HEK293 (cell line): ENCODE measurements at regions not wholly inside any gene's neighbourhood (a gene's known extent, or its start where the extent isn't known, plus 50 kb on each side); places are given as distances from the start of the nearest gene placed in this dataset.

ENCODE experiments used
- CTCF ChIA-PET: fragments of 350-600 bp; formaldehyde crosslinking; extraction: SDS; loops from one replicate; lab custom pipeline; 2021; ENCODE audit warnings: antibody characterized with exemption; lab: Yijun Ruan, JAX
- POLR2A ChIA-PET: fragments of 300-600 bp; formaldehyde crosslinking; extraction: SDS; loops from one replicate; lab custom pipeline; 2020; ENCODE audit warnings: antibody characterized with exemption, inconsistent platforms; lab: Yijun Ruan, JAX
- H3K27ac ChIP-seq: fragments of 200-500 bp; sonication (Bioruptor generic); 2 replicates; pipeline ENCODE4 v1.5.1; 2014; ENCODE audit warnings: low read depth, low read length, control low read depth, inconsistent platforms; ENCODE audit errors: extremely low read depth
- H3K36me3 ChIP-seq, 2 experiments: fragments of 200-500 bp in 1 of 2; sonication (Bioruptor generic) in 1 of 2; 1 replicate in 1 of 2; 2 replicates in 1 of 2; pipeline ENCODE4 v1.5.1; 2014 to 2017; ENCODE audit warnings: inconsistent platforms in 2 of 2, low read length in 2 of 2; ENCODE audit not compliant: control insufficient read depth in 2 of 2, insufficient read depth in 1 of 2
- H3K4me1 ChIP-seq: fragments of 200-500 bp; sonication (Bioruptor generic); 2 replicates; pipeline ENCODE4 v1.5.1; 2014; ENCODE audit warnings: mild to moderate bottlenecking, low read length, inconsistent platforms; ENCODE audit not compliant: control insufficient read depth, insufficient read depth
- H3K4me3 ChIP-seq: 2 replicates; pipeline ENCODE4 v1.5.1; 2011; ENCODE audit warnings: low read depth, mild to moderate bottlenecking, control low read depth, low read length, moderate library complexity
- H3K9me3 ChIP-seq: fragments of 200-500 bp; sonication (Bioruptor generic); 2 replicates; pipeline ENCODE4 v1.5.1; 2014; ENCODE audit warnings: low read depth, low read length, inconsistent platforms; ENCODE audit not compliant: control insufficient read depth, insufficient read depth
- HOXA7 ChIP-seq: sonication (generic); formaldehyde crosslinking; IDR thresholded peaks from 2 replicates; pipeline ENCODE4 v1.8.1; 2022; ENCODE audit warnings: missing genetic modification reagents, borderline replicate concordance
- KLF7 ChIP-seq: fragments of 450-650 bp; formaldehyde crosslinking; IDR thresholded peaks from 2 replicates; pipeline ENCODE4 v1.5.1; 2016; ENCODE audit warnings: missing biosample characterization, missing genetic modification characterization, borderline replicate concordance
- MZF1 ChIP-seq: fragments of 450-650 bp; formaldehyde crosslinking; IDR thresholded peaks from 2 replicates; pipeline ENCODE4 v1.5.1; 2017; ENCODE audit warnings: missing biosample characterization, missing genetic modification characterization, borderline replicate concordance
- SALL2 ChIP-seq: fragments of 450-650 bp; formaldehyde crosslinking; IDR thresholded peaks from 2 replicates; pipeline ENCODE4 v1.5.0; 2017; ENCODE audit warnings: missing biosample characterization, mild to moderate bottlenecking, missing genetic modification characterization, borderline replicate concordance
- TCF7L2 ChIP-seq: IDR thresholded peaks from 2 replicates; pipeline ENCODE4 v1.6.1; 2011; ENCODE audit warnings: low read depth, mild to moderate bottlenecking, inconsistent platforms, low read length, moderate library complexity, borderline replicate concordance
- WT1 ChIP-seq: fragments of 450-650 bp; formaldehyde crosslinking; IDR thresholded peaks from 2 replicates; pipeline ENCODE4 v1.5.1; 2016; ENCODE audit warnings: missing biosample characterization, missing genetic modification characterization
- ZBTB21 ChIP-seq: fragments of 450-650 bp; formaldehyde crosslinking; IDR thresholded peaks from 2 replicates; pipeline ENCODE4 v1.5.1; 2017; ENCODE audit warnings: missing biosample characterization, missing genetic modification characterization
- ZNF157 ChIP-seq: fragments of 450-650 bp; formaldehyde crosslinking; IDR thresholded peaks from 2 replicates; pipeline ENCODE4 v1.5.1; 2016; ENCODE audit warnings: missing biosample characterization, missing genetic modification characterization
- ZNF169 ChIP-seq: fragments of 450-650 bp; formaldehyde crosslinking; IDR thresholded peaks from 2 replicates; pipeline ENCODE4 v1.5.1; 2016; ENCODE audit warnings: missing biosample characterization, missing genetic modification characterization
- ZNF23 ChIP-seq: fragments of 450-650 bp; formaldehyde crosslinking; IDR thresholded peaks from 2 replicates; pipeline ENCODE4 v1.5.1; 2016; ENCODE audit warnings: missing biosample characterization, missing genetic modification characterization, borderline replicate concordance
- ZNF248 ChIP-seq: fragments of 450-650 bp; formaldehyde crosslinking; IDR thresholded peaks from 2 replicates; pipeline ENCODE4 v1.5.1; 2017; ENCODE audit warnings: missing biosample characterization, missing genetic modification characterization
- ZNF266 ChIP-seq: fragments of 450-650 bp; formaldehyde crosslinking; IDR thresholded peaks from 2 replicates; pipeline ENCODE4 v1.5.1; 2016; ENCODE audit warnings: missing biosample characterization, missing genetic modification characterization, low read depth
- ZNF423 ChIP-seq: fragments of 450-650 bp; formaldehyde crosslinking; IDR thresholded peaks from 2 replicates; pipeline ENCODE4 v1.5.1; 2016; ENCODE audit warnings: missing biosample characterization, missing genetic modification characterization
- ZNF555 ChIP-seq: fragments of 450-650 bp; formaldehyde crosslinking; conservative IDR thresholded peaks from 2 replicates; pipeline ENCODE4 v1.5.1; 2017; ENCODE audit warnings: missing biosample characterization, mild to moderate bottlenecking, missing genetic modification characterization, inconsistent platforms
- ZNF560 ChIP-seq: fragments of 450-650 bp; formaldehyde crosslinking; IDR thresholded peaks from 2 replicates; pipeline ENCODE4 v1.5.1; 2017; ENCODE audit warnings: missing biosample characterization, missing genetic modification characterization, borderline replicate concordance
- ZNF596 ChIP-seq: fragments of 450-650 bp; IDR thresholded peaks from 2 replicates; pipeline ENCODE4 v1.5.0; 2018; ENCODE audit warnings: missing biosample characterization, mild to moderate bottlenecking, missing genetic modification characterization, moderate library complexity
- ZNF660 ChIP-seq: fragments of 450-650 bp; IDR thresholded peaks from 2 replicates; pipeline ENCODE4 v1.5.1; 2018; ENCODE audit warnings: missing biosample characterization, mild to moderate bottlenecking, missing genetic modification characterization
- ZNF664 ChIP-seq: fragments of 450-650 bp; formaldehyde crosslinking; IDR thresholded peaks from 2 replicates; pipeline ENCODE4 v1.5.1; 2016; ENCODE audit warnings: missing biosample characterization, missing genetic modification characterization
- ZNF707 ChIP-seq: fragments of 450-650 bp; formaldehyde crosslinking; IDR thresholded peaks from 2 replicates; pipeline ENCODE4 v1.5.1; 2016; ENCODE audit warnings: missing biosample characterization, missing genetic modification characterization
- ZNF747 ChIP-seq: fragments of 450-650 bp; formaldehyde crosslinking; IDR thresholded peaks from 2 replicates; pipeline ENCODE4 v1.5.1; 2016; ENCODE audit warnings: missing biosample characterization, missing genetic modification characterization
- ZNF830 ChIP-seq: fragments of 450-650 bp; IDR thresholded peaks from 2 replicates; pipeline ENCODE4 v1.5.0; 2018; ENCODE audit warnings: missing biosample characterization, missing genetic modification characterization, low read depth, mild to moderate bottlenecking, moderate library complexity
- ZSCAN30 ChIP-seq: fragments of 450-650 bp; IDR thresholded peaks from 2 replicates; pipeline ENCODE4 v1.5.1; 2018; ENCODE audit warnings: missing biosample characterization, mild to moderate bottlenecking, missing genetic modification characterization, moderate library complexity
- TF ChIP-seq, protein P1 (sequence below): fragments of 450-650 bp; formaldehyde crosslinking; IDR thresholded peaks from 2 replicates; pipeline ENCODE4 v1.5.1; 2016; ENCODE audit warnings: missing biosample characterization, missing genetic modification characterization, borderline replicate concordance
- TF ChIP-seq, protein P2 (sequence below): fragments of 450-650 bp; formaldehyde crosslinking; IDR thresholded peaks from 2 replicates; pipeline ENCODE4 v1.5.1; 2017; ENCODE audit warnings: missing biosample characterization, missing genetic modification characterization
- TF ChIP-seq, protein P3 (sequence below): fragments of 450-650 bp; formaldehyde crosslinking; IDR thresholded peaks from 2 replicates; pipeline ENCODE4 v1.5.1; 2016; ENCODE audit warnings: missing biosample characterization, missing genetic modification characterization
- TF ChIP-seq, protein P4 (sequence below): fragments of 450-650 bp; formaldehyde crosslinking; IDR thresholded peaks from 2 replicates; pipeline ENCODE4 v1.5.1; 2016; ENCODE audit warnings: missing biosample characterization, missing genetic modification characterization
- TF ChIP-seq, protein P5 (sequence below): fragments of 450-650 bp; formaldehyde crosslinking; IDR thresholded peaks from 2 replicates; pipeline ENCODE4 v1.5.1; 2016; ENCODE audit warnings: missing biosample characterization, missing genetic modification characterization

DNA sequence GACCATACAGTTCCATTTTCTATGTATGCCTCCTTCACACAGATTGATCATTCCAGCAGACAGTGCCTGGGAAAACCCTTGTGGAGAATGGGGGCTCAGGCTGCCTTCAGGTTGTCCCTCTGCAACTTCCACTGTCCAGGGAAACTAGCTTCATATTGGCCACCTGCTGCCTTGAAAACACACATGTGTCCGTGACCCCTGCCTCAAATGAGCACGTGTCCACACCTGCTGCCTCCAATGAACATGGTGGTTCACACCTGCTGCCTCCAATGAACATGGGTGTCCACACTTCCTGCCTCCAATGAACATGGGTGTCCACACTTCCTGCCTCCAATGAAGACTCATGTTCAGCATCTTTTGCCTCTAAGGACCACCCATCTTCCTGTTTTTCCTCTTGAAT lies 185.4 kb upstream of the ADCY2 start:
- no peak overlapping the region for H3K27ac ChIP-seq
- POLR2A ChIA-PET: no interaction called here
- TF ChIP-seq ZNF707 (tag by site-specific recombination): no peak
- no peak for TF ChIP-seq ZNF169
- no peak for TF ChIP-seq ZNF157 (tag by site-specific recombination)
- no peak for TF ChIP-seq ZNF23 (tag by site-specific recombination)
- TF ChIP-seq ZNF660: no peak
- no peak for TF ChIP-seq ZBTB21 (tag by site-specific recombination)
- TF ChIP-seq ZNF266 (tag by site-specific recombination): no peak
- no peak for TF ChIP-seq ZNF596 (tag by site-specific recombination)
- TF ChIP-seq, protein P1, sequence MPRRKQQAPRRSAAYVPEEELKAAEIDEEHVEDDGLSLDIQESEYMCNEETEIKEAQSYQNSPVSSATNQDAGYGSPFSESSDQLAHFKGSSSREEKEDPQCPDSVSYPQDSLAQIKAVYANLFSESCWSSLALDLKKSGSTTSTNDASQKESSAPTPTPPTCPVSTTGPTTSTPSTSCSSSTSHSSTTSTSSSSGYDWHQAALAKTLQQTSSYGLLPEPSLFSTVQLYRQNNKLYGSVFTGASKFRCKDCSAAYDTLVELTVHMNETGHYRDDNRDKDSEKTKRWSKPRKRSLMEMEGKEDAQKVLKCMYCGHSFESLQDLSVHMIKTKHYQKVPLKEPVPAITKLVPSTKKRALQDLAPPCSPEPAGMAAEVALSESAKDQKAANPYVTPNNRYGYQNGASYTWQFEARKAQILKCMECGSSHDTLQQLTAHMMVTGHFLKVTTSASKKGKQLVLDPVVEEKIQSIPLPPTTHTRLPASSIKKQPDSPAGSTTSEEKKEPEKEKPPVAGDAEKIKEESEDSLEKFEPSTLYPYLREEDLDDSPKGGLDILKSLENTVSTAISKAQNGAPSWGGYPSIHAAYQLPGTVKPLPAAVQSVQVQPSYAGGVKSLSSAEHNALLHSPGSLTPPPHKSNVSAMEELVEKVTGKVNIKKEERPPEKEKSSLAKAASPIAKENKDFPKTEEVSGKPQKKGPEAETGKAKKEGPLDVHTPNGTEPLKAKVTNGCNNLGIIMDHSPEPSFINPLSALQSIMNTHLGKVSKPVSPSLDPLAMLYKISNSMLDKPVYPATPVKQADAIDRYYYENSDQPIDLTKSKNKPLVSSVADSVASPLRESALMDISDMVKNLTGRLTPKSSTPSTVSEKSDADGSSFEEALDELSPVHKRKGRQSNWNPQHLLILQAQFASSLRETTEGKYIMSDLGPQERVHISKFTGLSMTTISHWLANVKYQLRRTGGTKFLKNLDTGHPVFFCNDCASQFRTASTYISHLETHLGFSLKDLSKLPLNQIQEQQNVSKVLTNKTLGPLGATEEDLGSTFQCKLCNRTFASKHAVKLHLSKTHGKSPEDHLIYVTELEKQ (tag by site-specific recombination): no peak
- TF ChIP-seq ZNF248 (tag by site-specific recombination): no peak
- TF ChIP-seq, protein P2, sequence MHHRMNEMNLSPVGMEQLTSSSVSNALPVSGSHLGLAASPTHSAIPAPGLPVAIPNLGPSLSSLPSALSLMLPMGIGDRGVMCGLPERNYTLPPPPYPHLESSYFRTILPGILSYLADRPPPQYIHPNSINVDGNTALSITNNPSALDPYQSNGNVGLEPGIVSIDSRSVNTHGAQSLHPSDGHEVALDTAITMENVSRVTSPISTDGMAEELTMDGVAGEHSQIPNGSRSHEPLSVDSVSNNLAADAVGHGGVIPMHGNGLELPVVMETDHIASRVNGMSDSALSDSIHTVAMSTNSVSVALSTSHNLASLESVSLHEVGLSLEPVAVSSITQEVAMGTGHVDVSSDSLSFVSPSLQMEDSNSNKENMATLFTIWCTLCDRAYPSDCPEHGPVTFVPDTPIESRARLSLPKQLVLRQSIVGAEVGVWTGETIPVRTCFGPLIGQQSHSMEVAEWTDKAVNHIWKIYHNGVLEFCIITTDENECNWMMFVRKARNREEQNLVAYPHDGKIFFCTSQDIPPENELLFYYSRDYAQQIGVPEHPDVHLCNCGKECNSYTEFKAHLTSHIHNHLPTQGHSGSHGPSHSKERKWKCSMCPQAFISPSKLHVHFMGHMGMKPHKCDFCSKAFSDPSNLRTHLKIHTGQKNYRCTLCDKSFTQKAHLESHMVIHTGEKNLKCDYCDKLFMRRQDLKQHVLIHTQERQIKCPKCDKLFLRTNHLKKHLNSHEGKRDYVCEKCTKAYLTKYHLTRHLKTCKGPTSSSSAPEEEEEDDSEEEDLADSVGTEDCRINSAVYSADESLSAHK (tag by site-specific recombination): no peak
- TF ChIP-seq ZNF423 (tag by site-specific recombination): no peak
- TF ChIP-seq, protein P3, sequence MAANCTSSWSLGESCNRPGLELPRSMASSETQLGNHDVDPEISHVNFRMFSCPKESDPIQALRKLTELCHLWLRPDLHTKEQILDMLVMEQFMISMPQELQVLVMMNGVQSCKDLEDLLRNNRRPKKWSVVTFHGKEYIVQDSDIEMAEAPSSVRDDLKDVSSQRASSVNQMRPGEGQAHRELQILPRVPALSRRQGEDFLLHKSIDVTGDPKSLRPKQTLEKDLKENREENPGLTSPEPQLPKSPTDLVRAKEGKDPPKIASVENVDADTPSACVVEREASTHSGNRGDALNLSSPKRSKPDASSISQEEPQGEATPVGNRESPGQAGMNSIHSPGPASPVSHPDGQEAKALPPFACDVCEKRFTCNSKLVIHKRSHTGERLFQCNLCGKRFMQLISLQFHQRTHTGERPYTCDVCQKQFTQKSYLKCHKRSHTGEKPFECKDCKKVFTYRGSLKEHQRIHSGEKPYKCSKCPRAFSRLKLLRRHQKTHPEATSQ (tag by site-specific recombination): no peak
- TF ChIP-seq, protein P4, sequence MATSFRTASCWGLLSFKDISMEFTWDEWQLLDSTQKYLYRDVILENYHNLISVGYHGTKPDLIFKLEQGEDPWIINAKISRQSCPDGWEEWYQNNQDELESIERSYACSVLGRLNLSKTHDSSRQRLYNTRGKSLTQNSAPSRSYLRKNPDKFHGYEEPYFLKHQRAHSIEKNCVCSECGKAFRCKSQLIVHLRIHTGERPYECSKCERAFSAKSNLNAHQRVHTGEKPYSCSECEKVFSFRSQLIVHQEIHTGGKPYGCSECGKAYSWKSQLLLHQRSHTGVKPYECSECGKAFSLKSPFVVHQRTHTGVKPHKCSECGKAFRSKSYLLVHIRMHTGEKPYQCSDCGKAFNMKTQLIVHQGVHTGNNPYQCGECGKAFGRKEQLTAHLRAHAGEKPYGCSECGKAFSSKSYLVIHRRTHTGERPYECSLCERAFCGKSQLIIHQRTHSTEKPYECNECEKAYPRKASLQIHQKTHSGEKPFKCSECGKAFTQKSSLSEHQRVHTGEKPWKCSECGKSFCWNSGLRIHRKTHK (tag by site-specific recombination): no peak
- CTCF ChIA-PET: interaction anchor here (0.6 kb wide), 1 partner anchor 1719 kb away, joined by 4 read pairs; no protein-coding TSS in a partner anchor
- no peaks in the 10 kb centered on the region for H3K4me1 ChIP-seq
- no peaks in the 10 kb centered on the region for H3K36me3 ChIP-seq
- H3K4me3 ChIP-seq: no peak overlapping the region
- H3K9me3 ChIP-seq: no peaks in the 10 kb centered on the region

DNA sequence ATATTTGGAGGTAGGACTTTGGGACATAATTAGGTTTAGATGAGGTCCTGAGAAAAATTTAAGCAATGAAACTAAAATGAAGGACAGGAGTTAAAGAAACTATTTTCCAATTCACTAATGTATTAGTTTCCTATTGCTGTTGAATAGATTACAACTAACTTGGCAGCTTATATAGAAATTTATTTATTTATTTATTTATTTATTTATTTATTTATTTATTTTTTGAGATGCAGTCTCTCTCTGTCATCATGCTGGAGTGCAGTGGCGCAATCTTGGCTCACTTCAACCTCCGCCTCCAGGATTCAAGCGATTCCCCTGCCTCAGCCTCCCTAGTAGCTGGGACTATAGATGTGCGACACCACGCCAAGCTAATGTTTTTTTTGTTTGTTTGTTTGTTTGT lies 182.4 kb upstream of the ADCY2 start:
- Histone ChIP-seq H3K4me1 (no peaks in the 10 kb centered on the region), H3K27ac (no peak overlapping the region), H3K4me3 (no peak overlapping the region), H3K9me3 (no peaks in the 10 kb centered on the region), H3K36me3 (no peaks in the 10 kb centered on the region)
- ChIA-PET POLR2A (no interaction called here), CTCF (no interaction called here)
- TF ChIP-seq ZNF747 (tag by site-specific recombination): no peak
- TF ChIP-seq, protein P5, sequence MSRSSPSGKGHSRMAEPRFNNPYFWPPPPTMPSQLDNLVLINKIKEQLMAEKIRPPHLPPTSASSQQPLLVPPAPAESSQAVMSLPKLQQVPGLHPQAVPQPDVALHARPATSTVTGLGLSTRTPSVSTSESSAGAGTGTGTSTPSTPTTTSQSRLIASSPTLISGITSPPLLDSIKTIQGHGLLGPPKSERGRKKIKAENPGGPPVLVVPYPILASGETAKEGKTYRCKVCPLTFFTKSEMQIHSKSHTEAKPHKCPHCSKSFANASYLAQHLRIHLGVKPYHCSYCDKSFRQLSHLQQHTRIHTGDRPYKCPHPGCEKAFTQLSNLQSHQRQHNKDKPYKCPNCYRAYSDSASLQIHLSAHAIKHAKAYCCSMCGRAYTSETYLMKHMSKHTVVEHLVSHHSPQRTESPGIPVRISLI: no peak
- TF ChIP-seq ZNF830 (tag by site-specific recombination): no peak
- TF ChIP-seq ZNF423 (tag by site-specific recombination): no peak
- peak; percentile 91 for TF ChIP-seq ZNF555 (tag by site-specific recombination)
- TF ChIP-seq HOXA7 (CRISPR knock-in tag): no peak
- TF ChIP-seq ZNF664 (tag by site-specific recombination): no peak
- no peak for TF ChIP-seq KLF7 (tag by site-specific recombination)
- peak; percentile 42; the same call in 1 of the 2 replicates for TF ChIP-seq MZF1 (tag by site-specific recombination)
- TF ChIP-seq WT1 (tag by site-specific recombination): no peak
- TF ChIP-seq ZNF560 (tag by site-specific recombination): peak; percentile 60; the same call in 1 of the 2 replicates
- TF ChIP-seq ZSCAN30 (tag by site-specific recombination): no peak
- no peak for TF ChIP-seq SALL2 (tag by site-specific recombination)
- TF ChIP-seq TCF7L2: no peak
